ENCODE measurements at regions not wholly inside any gene's neighbourhood (a gene's known extent, or its start where the extent isn't known, plus 50 kb on each side); places are given as distances from the start of the nearest gene placed in this dataset.

DNA sequence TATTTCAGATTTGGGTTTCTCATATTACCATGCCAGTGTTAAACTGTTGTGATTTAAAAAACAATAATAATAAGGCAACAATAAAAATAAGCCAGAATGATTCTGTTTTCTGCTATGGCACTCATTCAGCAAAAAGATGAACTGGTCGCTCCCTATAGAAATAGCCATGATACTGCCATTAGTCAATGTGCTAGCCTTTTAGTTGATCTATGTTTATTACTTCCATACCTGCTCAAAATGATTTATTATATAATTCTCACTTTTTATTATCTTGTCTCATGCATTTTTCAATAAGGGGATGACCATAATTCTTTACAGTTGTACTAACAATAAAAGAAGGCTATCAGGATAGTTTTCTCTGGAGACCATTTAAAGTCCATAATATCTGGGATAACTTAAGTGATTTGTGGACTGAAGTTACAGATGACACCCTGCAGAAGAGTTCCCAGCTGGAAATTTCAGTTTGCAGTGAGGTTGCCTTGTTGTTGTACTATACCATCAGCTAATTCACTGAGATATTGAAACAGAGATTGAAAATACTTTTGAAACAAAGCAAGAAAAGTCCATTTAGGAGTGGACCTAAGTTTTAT is 334.3 kb downstream of the GABRB2 start:
- TF ChIP-seq CTCF (IDR thresholded peaks at IDR 0.05) (no peak), POLR2AphosphoS5 (IDR thresholded peaks at IDR 0.05) (no peak), POLR2A (IDR thresholded peaks at IDR 0.05) (no peak)

Data from upper lobe of left lung (tissue), 4 donors.